GM23338 (cell line): ENCODE measurements at regions not wholly inside any gene's neighbourhood (a gene's known extent, or its start where the extent isn't known, plus 50 kb on each side); places are given as distances from the start of the nearest gene placed in this dataset.

Experiments used
- ATAC-seq: fragments of 200-7000 bp; cut with Tn5 transposase; 3 replicates; pipeline ENCODE4 v1.9.1; 2020
- DNase-seq: peaks from one replicate; pipeline ENCODE4 v3.0.0-alpha.2; 2015; ENCODE audit warnings: low spot score
- H2AFZ ChIP-seq: fragments of 200-600 bp; sonication (generic); 2 replicates; pipeline ENCODE4 v1.8.0; 2016; ENCODE audit warnings: antibody characterized with exemption, mild to moderate bottlenecking, moderate library complexity
- H3F3A ChIP-seq: fragments of 200-600 bp; sonication (generic); replicated peaks from 2 replicates; pipeline ENCODE4 v1.8.0; 2017; ENCODE audit warnings: antibody characterized with exemption, mixed run types, low read depth
- H3K27ac ChIP-seq: fragments of 200-600 bp; sonication (generic); 2 replicates; pipeline ENCODE4 v1.6.1; 2016; ENCODE audit warnings: low read depth
- H3K27me3 ChIP-seq: fragments of 200-600 bp; sonication (generic); 2 replicates; pipeline ENCODE4 v1.8.0; 2016; ENCODE audit warnings: mild to moderate bottlenecking, mixed run types, moderate library complexity; ENCODE audit not compliant: insufficient read depth
- H3K36me3 ChIP-seq: fragments of 200-600 bp; sonication (generic); 2 replicates; pipeline ENCODE4 v1.8.0; 2016; ENCODE audit warnings: mild to moderate bottlenecking; ENCODE audit not compliant: insufficient read depth
- H3K4me1 ChIP-seq: fragments of 200-600 bp; sonication (generic); 2 replicates; pipeline ENCODE4 v1.8.0; 2016; ENCODE audit warnings: mild to moderate bottlenecking, moderate library complexity; ENCODE audit not compliant: insufficient read depth
- H3K4me2 ChIP-seq: fragments of 200-600 bp; sonication (generic); 2 replicates; pipeline ENCODE4 v1.7.1; 2017; ENCODE audit warnings: mixed run types
- H3K4me3 ChIP-seq: fragments of 200-600 bp; sonication (generic); 2 replicates; pipeline ENCODE4 v1.6.1; 2016; ENCODE audit warnings: mixed run types
- H3K79me2 ChIP-seq: fragments of 200-600 bp; sonication (generic); replicated peaks from 2 replicates; pipeline ENCODE4 v1.8.0; 2017; ENCODE audit warnings: mild to moderate bottlenecking; ENCODE audit not compliant: insufficient read depth
- H3K9me2 ChIP-seq: fragments of 200-600 bp; sonication (generic); 2 replicates; pipeline ENCODE4 v1.8.0; 2017; ENCODE audit not compliant: insufficient read depth
- H4K20me1 ChIP-seq: fragments of 200-600 bp; sonication (generic); replicated peaks from 2 replicates; pipeline ENCODE4 v1.8.0; 2017; ENCODE audit warnings: mild to moderate bottlenecking; ENCODE audit not compliant: insufficient read depth
- H3K27ac Mint-ChIP-seq: 2 replicates; pipeline ENCODE4 v1.8.0; 2020; ENCODE audit warnings: inconsistent platforms, mild to moderate bottlenecking, moderate library complexity, mixed read lengths
- H3K27me3 Mint-ChIP-seq: 3 replicates; pipeline ENCODE4 v1.8.0; 2022; ENCODE audit warnings: low read depth, mild to moderate bottlenecking, moderate library complexity, mixed read lengths, inconsistent platforms; ENCODE audit not compliant: insufficient read depth, poor library complexity
- H3K36me3 Mint-ChIP-seq: 3 replicates; pipeline ENCODE4 v1.8.0; 2021; ENCODE audit warnings: low read depth, mild to moderate bottlenecking, inconsistent platforms, moderate library complexity, mixed read lengths
- H3K4me1 Mint-ChIP-seq: 3 replicates; pipeline ENCODE4 v1.8.0; 2020; ENCODE audit warnings: mild to moderate bottlenecking, inconsistent platforms, mixed read lengths
- H3K4me3 Mint-ChIP-seq: 3 replicates; pipeline ENCODE4 v1.8.0; 2021; ENCODE audit warnings: moderate library complexity, mild to moderate bottlenecking, inconsistent platforms, mixed read lengths
- H3K9me3 Mint-ChIP-seq: 3 replicates; pipeline ENCODE4 v1.8.0; 2020; ENCODE audit warnings: moderate library complexity, mild to moderate bottlenecking, inconsistent platforms, mixed read lengths
- CREB1 ChIP-seq: fragments of 250-450 bp; sonication (Bioruptor Pico); IDR thresholded peaks from 2 replicates; pipeline ENCODE4 v1.5.0; 2020; ENCODE audit warnings: low read depth, mild to moderate bottlenecking, moderate library complexity
- EZH2 ChIP-seq: fragments of 200-600 bp; sonication (generic); IDR thresholded peaks from one replicate; pipeline ENCODE4 v1.8.0; 2017; ENCODE audit warnings: antibody characterized with exemption, mild to moderate bottlenecking, low read depth; ENCODE audit not compliant: unreplicated experiment
- EZH2phosphoT487 ChIP-seq: fragments of 200-600 bp; sonication (generic); IDR thresholded peaks from one replicate; pipeline ENCODE4 v1.8.1; 2018; ENCODE audit warnings: antibody characterized with exemption; ENCODE audit not compliant: unreplicated experiment
- POLR2AphosphoS5 ChIP-seq: IDR thresholded peaks from 2 replicates; pipeline ENCODE4 v1.6.1; 2016; ENCODE audit warnings: antibody characterized with exemption, low read depth
- ZNF114 ChIP-seq: fragments of 250-450 bp; sonication (Bioruptor Pico); IDR thresholded peaks from 2 replicates; pipeline ENCODE4 v1.5.0; 2020; ENCODE audit warnings: mild to moderate bottlenecking, moderate library complexity
- TF ChIP-seq, protein P1 (sequence below): fragments of 250-450 bp; sonication (Bioruptor Pico); IDR thresholded peaks from 2 replicates; pipeline ENCODE4 v1.5.0; 2020; ENCODE audit warnings: mild to moderate bottlenecking, moderate library complexity

DNA sequence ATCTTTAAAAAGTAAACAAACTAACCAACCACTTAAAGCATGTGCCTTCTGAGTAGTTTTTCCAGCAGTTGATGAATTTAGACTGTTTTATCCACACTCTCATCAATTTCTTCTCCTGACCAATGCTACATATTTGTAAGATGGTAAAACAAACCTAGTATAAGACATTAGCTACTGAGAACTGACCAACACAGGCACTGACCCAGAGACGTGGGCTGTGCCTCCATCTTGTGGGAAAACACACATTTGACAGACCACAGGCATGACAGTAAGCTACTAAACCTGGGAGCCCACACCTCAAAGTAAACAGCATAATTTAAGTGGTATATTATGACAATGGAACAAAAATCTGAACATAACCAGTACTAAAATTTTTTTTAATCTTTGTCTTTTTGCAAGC is 121.4 kb upstream of the NRSN1 start (continued):
- TF ChIP-seq, protein P1, sequence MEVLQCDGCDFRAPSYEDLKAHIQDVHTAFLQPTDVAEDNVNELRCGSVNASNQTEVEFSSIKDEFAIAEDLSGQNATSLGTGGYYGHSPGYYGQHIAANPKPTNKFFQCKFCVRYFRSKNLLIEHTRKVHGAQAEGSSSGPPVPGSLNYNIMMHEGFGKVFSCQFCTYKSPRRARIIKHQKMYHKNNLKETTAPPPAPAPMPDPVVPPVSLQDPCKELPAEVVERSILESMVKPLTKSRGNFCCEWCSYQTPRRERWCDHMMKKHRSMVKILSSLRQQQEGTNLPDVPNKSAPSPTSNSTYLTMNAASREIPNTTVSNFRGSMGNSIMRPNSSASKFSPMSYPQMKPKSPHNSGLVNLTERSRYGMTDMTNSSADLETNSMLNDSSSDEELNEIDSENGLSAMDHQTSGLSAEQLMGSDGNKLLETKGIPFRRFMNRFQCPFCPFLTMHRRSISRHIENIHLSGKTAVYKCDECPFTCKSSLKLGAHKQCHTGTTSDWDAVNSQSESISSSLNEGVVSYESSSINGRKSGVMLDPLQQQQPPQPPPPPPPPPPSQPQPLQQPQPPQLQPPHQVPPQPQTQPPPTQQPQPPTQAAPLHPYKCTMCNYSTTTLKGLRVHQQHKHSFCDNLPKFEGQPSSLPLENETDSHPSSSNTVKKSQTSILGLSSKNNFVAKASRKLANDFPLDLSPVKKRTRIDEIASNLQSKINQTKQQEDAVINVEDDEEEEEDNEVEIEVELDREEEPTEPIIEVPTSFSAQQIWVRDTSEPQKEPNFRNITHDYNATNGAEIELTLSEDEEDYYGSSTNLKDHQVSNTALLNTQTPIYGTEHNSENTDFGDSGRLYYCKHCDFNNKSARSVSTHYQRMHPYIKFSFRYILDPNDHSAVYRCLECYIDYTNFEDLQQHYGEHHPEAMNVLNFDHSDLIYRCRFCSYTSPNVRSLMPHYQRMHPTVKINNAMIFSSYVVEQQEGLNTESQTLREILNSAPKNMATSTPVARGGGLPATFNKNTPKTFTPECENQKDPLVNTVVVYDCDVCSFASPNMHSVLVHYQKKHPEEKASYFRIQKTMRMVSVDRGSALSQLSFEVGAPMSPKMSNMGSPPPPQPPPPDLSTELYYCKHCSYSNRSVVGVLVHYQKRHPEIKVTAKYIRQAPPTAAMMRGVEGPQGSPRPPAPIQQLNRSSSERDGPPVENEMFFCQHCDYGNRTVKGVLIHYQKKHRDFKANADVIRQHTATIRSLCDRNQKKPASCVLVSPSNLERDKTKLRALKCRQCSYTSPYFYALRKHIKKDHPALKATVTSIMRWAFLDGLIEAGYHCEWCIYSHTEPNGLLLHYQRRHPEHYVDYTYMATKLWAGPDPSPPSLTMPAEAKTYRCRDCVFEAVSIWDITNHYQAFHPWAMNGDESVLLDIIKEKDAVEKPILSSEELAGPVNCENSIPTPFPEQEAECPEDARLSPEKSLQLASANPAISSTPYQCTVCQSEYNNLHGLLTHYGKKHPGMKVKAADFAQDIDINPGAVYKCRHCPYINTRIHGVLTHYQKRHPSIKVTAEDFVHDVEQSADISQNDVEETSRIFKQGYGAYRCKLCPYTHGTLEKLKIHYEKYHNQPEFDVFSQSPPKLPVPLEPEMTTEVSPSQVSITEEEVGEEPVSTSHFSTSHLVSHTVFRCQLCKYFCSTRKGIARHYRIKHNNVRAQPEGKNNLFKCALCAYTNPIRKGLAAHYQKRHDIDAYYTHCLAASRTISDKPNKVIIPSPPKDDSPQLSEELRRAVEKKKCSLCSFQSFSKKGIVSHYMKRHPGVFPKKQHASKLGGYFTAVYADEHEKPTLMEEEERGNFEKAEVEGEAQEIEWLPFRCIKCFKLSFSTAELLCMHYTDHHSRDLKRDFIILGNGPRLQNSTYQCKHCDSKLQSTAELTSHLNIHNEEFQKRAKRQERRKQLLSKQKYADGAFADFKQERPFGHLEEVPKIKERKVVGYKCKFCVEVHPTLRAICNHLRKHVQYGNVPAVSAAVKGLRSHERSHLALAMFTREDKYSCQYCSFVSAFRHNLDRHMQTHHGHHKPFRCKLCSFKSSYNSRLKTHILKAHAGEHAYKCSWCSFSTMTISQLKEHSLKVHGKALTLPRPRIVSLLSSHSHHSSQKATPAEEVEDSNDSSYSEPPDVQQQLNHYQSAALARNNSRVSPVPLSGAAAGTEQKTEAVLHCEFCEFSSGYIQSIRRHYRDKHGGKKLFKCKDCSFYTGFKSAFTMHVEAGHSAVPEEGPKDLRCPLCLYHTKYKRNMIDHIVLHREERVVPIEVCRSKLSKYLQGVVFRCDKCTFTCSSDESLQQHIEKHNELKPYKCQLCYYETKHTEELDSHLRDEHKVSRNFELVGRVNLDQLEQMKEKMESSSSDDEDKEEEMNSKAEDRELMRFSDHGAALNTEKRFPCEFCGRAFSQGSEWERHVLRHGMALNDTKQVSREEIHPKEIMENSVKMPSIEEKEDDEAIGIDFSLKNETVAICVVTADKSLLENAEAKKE (CRISPR knock-in tag), result no peak
- TF ChIP-seq EZH2, result no peak
- no peak for TF ChIP-seq ZNF114
- no peak for TF ChIP-seq CREB1 (CRISPR knock-in tag)

DNA sequence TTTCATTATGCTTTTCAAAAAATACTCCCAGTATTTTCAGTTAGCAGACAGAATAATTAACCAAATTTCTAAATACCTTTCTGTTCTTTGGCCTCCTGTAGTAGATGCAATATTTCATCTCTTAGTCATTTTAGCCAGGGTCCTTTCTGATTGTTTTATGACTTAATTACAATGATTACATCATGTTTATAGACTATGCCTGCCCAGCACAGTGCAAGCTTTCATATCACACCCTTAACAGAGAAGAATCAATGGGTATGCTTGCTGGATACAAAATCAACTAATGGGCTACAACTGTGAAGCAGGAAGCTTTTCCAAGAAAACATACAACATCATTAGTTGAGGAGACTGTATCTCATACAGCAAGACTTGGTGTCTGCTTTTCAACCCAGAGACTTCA is 119.8 kb upstream of the NRSN1 start:
- no peaks in the 10 kb centered on the region for H3K79me2 ChIP-seq
- H3K4me1 Mint-ChIP-seq, result no peaks in the 10 kb centered on the region
- H3K27me3 Mint-ChIP-seq, result no peaks in the 10 kb centered on the region
- ATAC-seq (no peak), DNase-seq (no peak)
- H3K9me3 Mint-ChIP-seq, result no peaks in the 10 kb centered on the region; the same call in 2 of the 3 replicates
- 0 out of 2 replicates have a peak, but pooled peaks cover 4% of the 10 kb centered on the region for H3K9me2 ChIP-seq
- no peak overlapping the region for H3K27ac Mint-ChIP-seq
- H3K4me1 ChIP-seq, result no peaks in the 10 kb centered on the region
- H3K4me3 ChIP-seq, result no peak overlapping the region
- no peaks in the 10 kb centered on the region for H3K36me3 Mint-ChIP-seq
- no peak overlapping the region for H3K4me2 ChIP-seq
- TF ChIP-seq POLR2AphosphoS5, result no peak
- no peak for TF ChIP-seq EZH2phosphoT487
- H4K20me1 ChIP-seq, result no peaks in the 10 kb centered on the region
- H3K27me3 ChIP-seq, result no peaks in the 10 kb centered on the region
- no peaks in the 10 kb centered on the region for H3F3A ChIP-seq
- H3K36me3 ChIP-seq, result no peaks in the 10 kb centered on the region
- H3K27ac ChIP-seq, result no peak overlapping the region
- no peak overlapping the region for H3K4me3 Mint-ChIP-seq
- H2AFZ ChIP-seq, result no peak overlapping the region
